ENCODE measurements at regions not wholly inside any gene's neighbourhood (a gene's known extent, or its start where the extent isn't known, plus 50 kb on each side); places are given as distances from the start of the nearest gene placed in this dataset.

DNA sequence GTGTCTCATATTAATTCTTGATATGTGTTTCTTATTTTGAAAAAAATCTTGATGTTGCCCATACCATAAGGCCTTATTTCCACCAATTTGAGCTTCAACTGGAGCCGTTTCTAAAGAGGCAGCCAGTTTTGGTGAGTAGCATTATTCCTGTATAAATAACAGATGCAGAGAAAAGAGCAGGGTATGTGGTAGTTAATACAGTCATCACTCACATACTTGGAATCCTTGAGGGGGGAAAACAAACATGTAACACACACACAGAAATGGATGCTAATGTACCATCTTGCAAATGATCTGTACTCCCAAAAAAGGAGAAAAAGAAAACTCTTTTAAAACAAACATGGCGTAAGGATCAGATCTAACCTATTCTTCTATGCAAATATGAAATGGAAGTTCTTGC lies 389.7 kb downstream of the GPM6A start:
- Histone ChIP-seq H2BK120ac (ENCODE audit: low read depth, low read length) (no peak overlapping the region), H4K5ac (ENCODE audit: low read length) (no peak overlapping the region), H3K27me3 (ENCODE audit: insufficient read depth, low read length, poor library complexity) (no peaks in the 10 kb centered on the region), H3K9ac (ENCODE audit: low read length) (no peak overlapping the region), H3K4me1 (ENCODE audit: control insufficient read depth, low read depth, low read length) (peaks cover 2% of the 10 kb centered on the region), H3K18ac (ENCODE audit: low read length) (no peak overlapping the region), H2BK5ac (ENCODE audit: low read length) (no peak overlapping the region), H2AK5ac (ENCODE audit: low read length) (no peak overlapping the region), H3K56ac (ENCODE audit: low read length) (no peak overlapping the region), H2BK15ac (replicated peaks; ENCODE audit: low read depth) (no peak overlapping the region), H3K4me2 (ENCODE audit: low read length) (no peak overlapping the region), H3K4me3 (ENCODE audit: low read length) (no peak overlapping the region), H3K23ac (ENCODE audit: low read length) (no peak overlapping the region), H3K79me2 (ENCODE audit: control insufficient read depth, insufficient read depth, low read length) (no peaks in the 10 kb centered on the region), H3K4ac (ENCODE audit: low read depth, low read length) (no peak overlapping the region), H3K79me1 (ENCODE audit: low read length) (no peaks in the 10 kb centered on the region), H3K27ac (ENCODE audit: low read depth, low read length) (no peak overlapping the region), H3K36me3 (ENCODE audit: control insufficient read depth, insufficient read depth, low read length) (no peaks in the 10 kb centered on the region), H4K8ac (ENCODE audit: low read depth, low read length) (no peak overlapping the region)
- DNase-seq = no peak
- no CpG with 5 or more reads among the region's 2 CpGs for WGBS (ENCODE audit: extremely low coverage, insufficient coverage, low lambda C conversion rate)

DNA sequence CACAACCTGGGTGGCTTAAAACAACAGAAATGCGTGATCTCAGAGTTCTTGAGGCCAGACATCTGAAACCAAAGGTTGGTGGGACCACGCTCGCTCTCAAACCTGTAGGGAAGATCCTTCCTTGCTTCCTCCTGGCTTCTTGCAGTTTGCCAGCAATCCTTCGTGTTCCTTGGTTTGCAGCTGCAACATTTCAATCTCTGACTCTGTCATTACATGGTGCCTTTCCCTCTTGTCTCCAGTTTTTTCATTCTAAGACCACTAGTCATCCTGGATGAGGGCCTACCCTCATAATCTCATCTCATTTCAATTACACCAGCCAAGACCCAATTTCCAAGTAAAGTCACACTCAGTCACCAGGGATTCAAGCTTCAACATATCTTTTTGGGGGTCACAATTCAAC lies 388.0 kb downstream of the GPM6A start:
- no peak overlapping the region for H3K9ac ChIP-seq (ENCODE audit: low read length)

DNA sequence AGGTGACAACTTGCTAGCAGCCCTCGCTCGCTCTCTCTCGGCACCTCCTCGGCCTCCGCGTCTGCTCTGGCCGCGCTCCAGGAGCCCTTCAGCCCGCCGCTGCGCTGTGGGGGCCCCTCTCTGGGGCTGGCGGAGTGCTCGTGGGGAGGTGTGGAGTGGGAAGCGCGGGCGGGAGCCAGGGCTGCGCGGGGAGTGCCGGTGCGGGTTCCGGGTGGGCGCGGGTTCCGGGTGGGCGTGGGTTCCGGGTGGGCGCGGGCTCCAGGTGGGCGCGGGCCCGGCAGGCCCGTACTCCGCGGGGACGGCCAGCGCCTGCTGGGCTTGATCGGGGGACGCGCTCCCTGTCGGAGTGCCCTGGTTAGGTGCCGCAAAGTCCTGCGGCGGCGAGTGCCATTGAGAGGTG lies 384.3 kb downstream of the GPM6A start:
- no peak for DNase-seq
- Histone ChIP-seq H2BK5ac (ENCODE audit: low read length) (no peak overlapping the region), H3K9ac (ENCODE audit: low read length) (no peak overlapping the region), H3K27me3 (ENCODE audit: insufficient read depth, low read length, poor library complexity) (no peaks in the 10 kb centered on the region), H3K79me1 (ENCODE audit: low read length) (no peaks in the 10 kb centered on the region), H3K4ac (ENCODE audit: low read depth, low read length) (no peak overlapping the region), H2BK120ac (ENCODE audit: low read depth, low read length) (no peak overlapping the region), H3K4me1 (ENCODE audit: control insufficient read depth, low read depth, low read length) (no peaks in the 10 kb centered on the region), H3K79me2 (ENCODE audit: control insufficient read depth, insufficient read depth, low read length) (no peaks in the 10 kb centered on the region), H3K18ac (ENCODE audit: low read length) (no peak overlapping the region), H4K8ac (ENCODE audit: low read depth, low read length) (no peak overlapping the region), H3K4me2 (ENCODE audit: low read length) (no peak overlapping the region), H3K56ac (ENCODE audit: low read length) (no peak overlapping the region), H3K4me3 (ENCODE audit: low read length) (no peak overlapping the region), H2BK15ac (replicated peaks; ENCODE audit: low read depth) (no peak overlapping the region), H3K36me3 (ENCODE audit: control insufficient read depth, insufficient read depth, low read length) (no peaks in the 10 kb centered on the region), H4K5ac (ENCODE audit: low read length) (no peak overlapping the region), H3K23ac (ENCODE audit: low read length) (no peak overlapping the region), H3K27ac (ENCODE audit: low read depth, low read length) (no peak overlapping the region), H2AK5ac (ENCODE audit: low read length) (no peak overlapping the region)
- WGBS (ENCODE audit: extremely low coverage, insufficient coverage, low lambda C conversion rate) = no CpG with 5 or more reads among the region's 44 CpGs

More for the DNA sequence above, 388.0 kb downstream of the GPM6A start:
- H4K8ac ChIP-seq (ENCODE audit: low read depth, low read length) = no peak overlapping the region
- no peaks in the 10 kb centered on the region for H3K79me1 ChIP-seq (ENCODE audit: low read length)
- H3K36me3 ChIP-seq (ENCODE audit: control insufficient read depth, insufficient read depth, low read length) = no peaks in the 10 kb centered on the region
- H3K4ac ChIP-seq (ENCODE audit: low read depth, low read length) = no peak overlapping the region
- no peak overlapping the region for H2BK15ac ChIP-seq (replicated peaks; ENCODE audit: low read depth)
- H3K27me3 ChIP-seq (ENCODE audit: insufficient read depth, low read length, poor library complexity) = no peaks in the 10 kb centered on the region
- H3K4me3 ChIP-seq (ENCODE audit: low read length) = no peak overlapping the region
- no peak overlapping the region for H2AK5ac ChIP-seq (ENCODE audit: low read length)
- no peak overlapping the region for H3K23ac ChIP-seq (ENCODE audit: low read length)
- no peak overlapping the region for H3K27ac ChIP-seq (ENCODE audit: low read depth, low read length)
- no peak overlapping the region for H3K4me2 ChIP-seq (ENCODE audit: low read length)
- H2BK5ac ChIP-seq (ENCODE audit: low read length) = no peak overlapping the region
- no peak overlapping the region for H3K18ac ChIP-seq (ENCODE audit: low read length)
- no peak for DNase-seq
- no peak overlapping the region for H2BK120ac ChIP-seq (ENCODE audit: low read depth, low read length)
- H3K56ac ChIP-seq (ENCODE audit: low read length) = no peak overlapping the region
- no peaks in the 10 kb centered on the region for H3K79me2 ChIP-seq (ENCODE audit: control insufficient read depth, insufficient read depth, low read length)
- no peak overlapping the region for H4K5ac ChIP-seq (ENCODE audit: low read length)
- peaks cover 2% of the 10 kb centered on the region for H3K4me1 ChIP-seq (ENCODE audit: control insufficient read depth, low read depth, low read length)
- no CpG with 5 or more reads among the region's 4 CpGs for WGBS (ENCODE audit: extremely low coverage, insufficient coverage, low lambda C conversion rate)

DNA sequence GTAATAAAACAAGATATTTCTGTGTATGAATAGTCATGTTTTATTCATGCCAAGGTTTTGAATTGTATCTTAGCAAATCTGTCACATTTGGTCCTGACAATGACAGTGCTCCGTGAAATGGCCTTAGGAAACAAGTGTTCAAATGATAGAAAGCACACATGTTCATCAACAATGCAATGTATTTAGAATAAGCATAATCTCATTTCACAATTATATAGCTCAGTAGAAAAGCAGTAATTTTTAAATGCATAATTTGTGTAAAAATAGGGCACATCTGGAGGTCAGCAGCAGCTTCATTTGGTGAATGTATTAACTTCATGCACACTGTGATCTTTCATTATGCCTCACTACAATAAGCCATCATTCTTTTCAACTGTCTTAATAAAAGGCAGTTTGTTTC lies 380.4 kb downstream of the GPM6A start:
- Histone ChIP-seq H3K4me2 (ENCODE audit: low read length) (no peak overlapping the region), H2AK5ac (ENCODE audit: low read length) (no peak overlapping the region), H4K8ac (ENCODE audit: low read depth, low read length) (no peak overlapping the region), H3K4me3 (ENCODE audit: low read length) (no peak overlapping the region), H3K4me1 (ENCODE audit: control insufficient read depth, low read depth, low read length) (no peaks in the 10 kb centered on the region), H4K5ac (ENCODE audit: low read length) (no peak overlapping the region), H2BK5ac (ENCODE audit: low read length) (no peak overlapping the region), H3K4ac (ENCODE audit: low read depth, low read length) (no peak overlapping the region), H3K18ac (ENCODE audit: low read length) (no peak overlapping the region), H2BK120ac (ENCODE audit: low read depth, low read length) (no peak overlapping the region), H3K27ac (ENCODE audit: low read depth, low read length) (no peak overlapping the region), H3K79me1 (ENCODE audit: low read length) (no peaks in the 10 kb centered on the region), H3K9ac (ENCODE audit: low read length) (no peak overlapping the region), H3K27me3 (ENCODE audit: insufficient read depth, low read length, poor library complexity) (no peaks in the 10 kb centered on the region), H3K79me2 (ENCODE audit: control insufficient read depth, insufficient read depth, low read length) (no peaks in the 10 kb centered on the region), H3K36me3 (ENCODE audit: control insufficient read depth, insufficient read depth, low read length) (no peaks in the 10 kb centered on the region), H3K23ac (ENCODE audit: low read length) (no peak overlapping the region), H2BK15ac (replicated peaks; ENCODE audit: low read depth) (no peak overlapping the region), H3K56ac (ENCODE audit: low read length) (no peak overlapping the region)
- WGBS (ENCODE audit: extremely low coverage, insufficient coverage, low lambda C conversion rate) = no CpG with 5 or more reads among the region's 1 CpG
- DNase-seq = no peak

GRCh38 chr4:175435381-175435783 lies 376.7 kb downstream of the GPM6A start:
- no CpG with 5 or more reads among the region's 4 CpGs for WGBS (ENCODE audit: extremely low coverage, insufficient coverage, low lambda C conversion rate)
- H3K56ac ChIP-seq (ENCODE audit: low read length) = no peak overlapping the region
- H3K4me3 ChIP-seq (ENCODE audit: low read length) = no peak overlapping the region
- no peak overlapping the region for H3K18ac ChIP-seq (ENCODE audit: low read length)
- no peak overlapping the region for H2BK5ac ChIP-seq (ENCODE audit: low read length)
- H3K23ac ChIP-seq (ENCODE audit: low read length) = no peak overlapping the region
- H2BK120ac ChIP-seq (ENCODE audit: low read depth, low read length) = no peak overlapping the region
- no peaks in the 10 kb centered on the region for H3K79me1 ChIP-seq (ENCODE audit: low read length)
- H3K36me3 ChIP-seq (ENCODE audit: control insufficient read depth, insufficient read depth, low read length) = no peaks in the 10 kb centered on the region
- H3K4me1 ChIP-seq (ENCODE audit: control insufficient read depth, low read depth, low read length) = no peaks in the 10 kb centered on the region
- H3K79me2 ChIP-seq (ENCODE audit: control insufficient read depth, insufficient read depth, low read length) = no peaks in the 10 kb centered on the region
- no peak overlapping the region for H3K4ac ChIP-seq (ENCODE audit: low read depth, low read length)
- no peak overlapping the region for H3K27ac ChIP-seq (ENCODE audit: low read depth, low read length)
- no peak overlapping the region for H3K9ac ChIP-seq (ENCODE audit: low read length)
- H2BK15ac ChIP-seq (replicated peaks; ENCODE audit: low read depth) = no peak overlapping the region
- no peak overlapping the region for H2AK5ac ChIP-seq (ENCODE audit: low read length)
- DNase-seq = peak; percentile 51
- H4K5ac ChIP-seq (ENCODE audit: low read length) = no peak overlapping the region
- no peak overlapping the region for H4K8ac ChIP-seq (ENCODE audit: low read depth, low read length)
- H3K27me3 ChIP-seq (ENCODE audit: insufficient read depth, low read length, poor library complexity) = no peaks in the 10 kb centered on the region
- no peak overlapping the region for H3K4me2 ChIP-seq (ENCODE audit: low read length)

DNA sequence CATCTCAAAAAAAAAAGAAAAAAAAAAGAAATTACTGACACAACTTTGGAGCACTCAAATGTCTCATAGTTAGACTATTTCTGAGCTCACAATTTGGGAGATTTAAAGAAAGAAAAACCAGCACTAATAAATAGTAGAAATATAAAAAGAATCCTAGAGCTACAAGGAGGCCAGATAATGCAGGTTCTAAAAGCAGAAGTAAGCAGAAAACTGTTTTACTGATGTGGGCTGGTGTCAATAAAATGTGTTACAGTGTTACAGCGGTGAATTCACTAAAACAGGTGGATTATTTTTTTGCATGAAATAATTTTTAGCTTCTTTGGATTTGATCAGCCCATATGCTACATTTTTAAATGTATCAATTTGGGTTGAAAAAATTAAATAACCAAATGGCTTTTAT lies 375.9 kb downstream of the GPM6A start:
- Histone ChIP-seq H4K8ac (ENCODE audit: low read depth, low read length) (no peak overlapping the region), H3K18ac (ENCODE audit: low read length) (no peak overlapping the region), H3K79me1 (ENCODE audit: low read length) (no peaks in the 10 kb centered on the region), H3K27me3 (ENCODE audit: insufficient read depth, low read length, poor library complexity) (no peaks in the 10 kb centered on the region), H3K9ac (ENCODE audit: low read length) (no peak overlapping the region), H2BK5ac (ENCODE audit: low read length) (no peak overlapping the region), H3K4me3 (ENCODE audit: low read length) (no peak overlapping the region), H3K23ac (ENCODE audit: low read length) (no peak overlapping the region), H3K4ac (ENCODE audit: low read depth, low read length) (no peak overlapping the region), H4K5ac (ENCODE audit: low read length) (no peak overlapping the region), H3K36me3 (ENCODE audit: control insufficient read depth, insufficient read depth, low read length) (no peaks in the 10 kb centered on the region), H2AK5ac (ENCODE audit: low read length) (no peak overlapping the region), H3K79me2 (ENCODE audit: control insufficient read depth, insufficient read depth, low read length) (no peaks in the 10 kb centered on the region), H3K4me2 (ENCODE audit: low read length) (no peak overlapping the region), H3K4me1 (ENCODE audit: control insufficient read depth, low read depth, low read length) (no peaks in the 10 kb centered on the region), H3K56ac (ENCODE audit: low read length) (no peak overlapping the region), H2BK15ac (replicated peaks; ENCODE audit: low read depth) (no peak overlapping the region), H3K27ac (ENCODE audit: low read depth, low read length) (no peak overlapping the region), H2BK120ac (ENCODE audit: low read depth, low read length) (no peak overlapping the region)
- no peak for DNase-seq
- no CpG with 5 or more reads among the region's 1 CpG for WGBS (ENCODE audit: extremely low coverage, insufficient coverage, low lambda C conversion rate)

All from mesendoderm (in vitro differentiated cells).